A673 (cell line): ENCODE measurements at regions not wholly inside any gene's neighbourhood (a gene's known extent, or its start where the extent isn't known, plus 50 kb on each side); places are given as distances from the start of the nearest gene placed in this dataset.
"Not testable (repeated sequence)": the region's sequence is repeated elsewhere in the genome, so short reads cannot be mapped to it uniquely, and the experiment has no call there.

ENCODE experiments used
- CTCF ChIP-seq: fragments of 300-800, 200-600 bp; sonication (generic); conservative IDR thresholded peaks from 2 replicates; pipeline ENCODE4 v1.5.1; 2017; ENCODE audit warnings: low read depth, mild to moderate bottlenecking, antibody characterized with exemption, low read length, moderate library complexity, mixed read lengths
- EZH2 ChIP-seq: fragments of 200-600 bp; sonication (generic); IDR thresholded peaks from 2 replicates; pipeline ENCODE4 v1.6.1; 2017; ENCODE audit warnings: borderline replicate concordance, low read depth, mild to moderate bottlenecking, mixed read lengths, antibody characterized with exemption, low read length; ENCODE audit not compliant: poor library complexity, severe bottlenecking

- TF ChIP-seq CTCF, EZH2: not testable (repeated sequence)
Measured at GRCh38 chr12:58759745-58760144, 160.6 kb downstream of the LRIG3 start.
